Suprapubic skin (tissue), 4 donors: ENCODE measurements at regions not wholly inside any gene's neighbourhood (a gene's known extent, or its start where the extent isn't known, plus 50 kb on each side); places are given as distances from the start of the nearest gene placed in this dataset.
A peak's percentile ranks its signal among the peaks of the same experiment; 100 is the strongest.

ENCODE experiments used
- DNase-seq, 2 donors: peaks; one replicate each; pipeline ENCODE4 v3.0.0-alpha.2; 2019; ENCODE audit warnings: low spot score in 2 of 2
- H3K27ac ChIP-seq: fragments of 200-600 bp; sonication (generic); one replicate; pipeline ENCODE4 v1.5.1; 2019
- H3K27me3 ChIP-seq: fragments of 200-600 bp; sonication (generic); one replicate; pipeline ENCODE4 v1.5.1; 2019
- H3K36me3 ChIP-seq: fragments of 200-600 bp; sonication (generic); one replicate; pipeline ENCODE4 v1.5.1; 2019
- H3K4me1 ChIP-seq: fragments of 200-600 bp; sonication (generic); one replicate; pipeline ENCODE4 v1.5.1; 2019
- H3K4me3 ChIP-seq: fragments of 200-600 bp; sonication (generic); one replicate; pipeline ENCODE4 v1.5.1; 2019; ENCODE audit warnings: mild to moderate bottlenecking
- H3K9me3 ChIP-seq: fragments of 200-600 bp; sonication (generic); one replicate; pipeline ENCODE4 v1.5.1; 2019
- EP300 ChIP-seq: sonication (generic); formaldehyde crosslinking; IDR thresholded peaks from one replicate; pipeline ENCODE4 v1.6.1; 2017; ENCODE audit warnings: antibody characterized with exemption
- POLR2A ChIP-seq, 2 donors: fragments of 450-650 bp; IDR thresholded peaks; one replicate each; pipeline ENCODE4 v1.6.1; 2017; ENCODE audit warnings: antibody characterized with exemption in 2 of 2, mild to moderate bottlenecking in 2 of 2, moderate library complexity in 2 of 2
- POLR2AphosphoS5 ChIP-seq, 3 donors: sonication (generic); formaldehyde crosslinking; IDR thresholded peaks; one replicate each; pipeline ENCODE4 v1.6.1; 2017; ENCODE audit warnings: antibody characterized with exemption in 3 of 3
- WGBS: methylation state at CpG from one replicate; pipeline ENCODE4 v1.1.5; 2018; 5-methylcytosine and 5-hydroxymethylcytosine counted together
- TF ChIP-seq, protein P1 (sequence below), 2 donors: fragments of 200-600 bp in 1 of 2; fragments of 450-650 bp in 1 of 2; sonication (generic) in 1 of 2; IDR thresholded peaks; one replicate each; pipeline ENCODE4 v1.5.1; 2016 to 2019; ENCODE audit warnings: antibody characterized with exemption in 2 of 2, mild to moderate bottlenecking in 1 of 2, moderate library complexity in 1 of 2

DNA sequence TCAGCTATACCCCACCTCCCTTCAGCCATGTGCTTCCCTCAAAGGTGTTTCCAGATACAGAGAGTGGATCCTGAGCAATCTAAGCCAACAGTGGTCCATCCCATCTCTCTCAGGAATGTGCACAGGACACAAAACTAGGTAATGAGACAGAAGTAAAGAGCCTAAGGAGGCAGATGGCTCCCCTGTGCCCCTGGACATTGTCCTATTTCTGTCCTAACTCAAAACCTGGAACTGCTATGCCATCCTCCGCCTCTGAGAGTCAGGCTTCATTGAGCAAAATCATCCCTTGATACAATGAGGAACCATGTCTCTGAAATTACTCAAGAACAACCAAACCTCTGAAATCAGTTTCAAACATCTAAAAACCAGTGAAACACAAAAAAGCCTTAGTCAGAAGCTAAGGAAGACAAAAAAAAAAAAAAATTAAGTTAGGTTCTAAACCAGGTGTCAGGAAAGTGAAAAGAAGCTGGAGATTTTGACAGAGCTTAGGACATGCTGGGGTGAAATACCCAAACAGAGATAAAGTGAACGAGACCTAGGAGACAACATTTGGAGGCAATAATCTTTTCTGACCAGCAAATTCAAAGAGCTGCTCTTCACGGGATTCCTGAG lies 200.3 kb upstream of the PLEKHG7 start:
- no peak for TF ChIP-seq POLR2A (IDR thresholded peaks at IDR 0.05)
- no peak for TF ChIP-seq POLR2AphosphoS5 (IDR thresholded peaks at IDR 0.05)
- TF ChIP-seq, protein P1, sequence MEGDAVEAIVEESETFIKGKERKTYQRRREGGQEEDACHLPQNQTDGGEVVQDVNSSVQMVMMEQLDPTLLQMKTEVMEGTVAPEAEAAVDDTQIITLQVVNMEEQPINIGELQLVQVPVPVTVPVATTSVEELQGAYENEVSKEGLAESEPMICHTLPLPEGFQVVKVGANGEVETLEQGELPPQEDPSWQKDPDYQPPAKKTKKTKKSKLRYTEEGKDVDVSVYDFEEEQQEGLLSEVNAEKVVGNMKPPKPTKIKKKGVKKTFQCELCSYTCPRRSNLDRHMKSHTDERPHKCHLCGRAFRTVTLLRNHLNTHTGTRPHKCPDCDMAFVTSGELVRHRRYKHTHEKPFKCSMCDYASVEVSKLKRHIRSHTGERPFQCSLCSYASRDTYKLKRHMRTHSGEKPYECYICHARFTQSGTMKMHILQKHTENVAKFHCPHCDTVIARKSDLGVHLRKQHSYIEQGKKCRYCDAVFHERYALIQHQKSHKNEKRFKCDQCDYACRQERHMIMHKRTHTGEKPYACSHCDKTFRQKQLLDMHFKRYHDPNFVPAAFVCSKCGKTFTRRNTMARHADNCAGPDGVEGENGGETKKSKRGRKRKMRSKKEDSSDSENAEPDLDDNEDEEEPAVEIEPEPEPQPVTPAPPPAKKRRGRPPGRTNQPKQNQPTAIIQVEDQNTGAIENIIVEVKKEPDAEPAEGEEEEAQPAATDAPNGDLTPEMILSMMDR (IDR thresholded peaks at IDR 0.05): peak in 1 of 2 donors; percentile 14
- no peaks in the 10 kb centered on the region for H3K27me3 ChIP-seq
- 89% methylated on average over 3 of the region's 3 CpGs for WGBS

DNA sequence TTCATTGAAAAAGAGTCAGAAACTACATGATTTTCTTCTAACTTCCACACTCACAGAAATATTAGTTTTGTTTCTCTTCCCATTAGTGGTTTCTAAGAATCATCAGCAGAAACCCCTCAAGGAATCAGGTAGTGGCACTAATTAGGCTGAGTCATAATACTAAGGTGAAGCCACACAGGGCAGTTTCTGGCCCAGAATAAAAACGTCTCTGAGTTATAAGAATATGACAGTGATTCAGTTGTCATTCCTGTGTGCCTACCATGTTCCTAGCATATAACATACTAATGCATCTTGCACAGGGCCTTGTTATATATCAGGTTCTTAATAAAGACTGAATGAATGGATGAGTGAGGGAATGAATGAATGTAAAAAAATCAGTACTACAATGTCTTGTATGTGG lies 206.0 kb upstream of the PLEKHG7 start:
- no peak for DNase-seq
- 59% methylated on average over 1 of the region's 1 CpG for WGBS
- no peaks in the 10 kb centered on the region for H3K27me3 ChIP-seq

More for the DNA sequence above, 200.3 kb upstream of the PLEKHG7 start:
- no peaks in the 10 kb centered on the region for H3K9me3 ChIP-seq
- no peak for DNase-seq
- no peak overlapping the region for H3K4me3 ChIP-seq
- peak overlapping the region; percentile 5 for H3K27ac ChIP-seq
- peaks cover 34% of the 10 kb centered on the region for H3K4me1 ChIP-seq
- H3K36me3 ChIP-seq: no peaks in the 10 kb centered on the region

DNA sequence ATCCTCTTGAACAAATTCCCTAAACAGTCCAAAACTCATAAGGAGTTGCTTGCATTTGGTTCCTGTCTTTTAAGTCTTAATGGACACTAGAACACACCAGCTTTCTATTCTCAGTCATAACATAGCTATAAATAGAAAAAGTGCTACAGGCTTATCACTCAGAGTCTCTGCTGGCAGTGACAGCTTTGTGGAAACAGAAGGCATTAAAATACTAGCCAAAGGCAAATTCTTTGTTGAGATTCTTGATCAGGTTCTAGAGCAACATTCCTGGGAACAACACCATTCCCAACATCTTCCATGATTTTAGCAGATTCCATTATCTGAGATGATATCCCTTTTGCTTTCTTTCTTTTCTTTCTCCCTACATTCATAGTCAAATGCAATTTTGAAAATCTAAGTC lies 207.7 kb upstream of the PLEKHG7 start:
- TF ChIP-seq POLR2A (IDR thresholded peaks at IDR 0.05) (no peak), EP300 (no peak), POLR2AphosphoS5 (IDR thresholded peaks at IDR 0.05) (no peak)
- TF ChIP-seq, protein P1 (IDR thresholded peaks at IDR 0.05): no peak
- no peak overlapping the region for H3K4me3 ChIP-seq
- H3K4me1 ChIP-seq: no peaks in the 10 kb centered on the region
- H3K36me3 ChIP-seq: no peaks in the 10 kb centered on the region
- no peaks in the 10 kb centered on the region for H3K27me3 ChIP-seq
- no peak for DNase-seq
- H3K27ac ChIP-seq: no peak overlapping the region
- H3K9me3 ChIP-seq: no peaks in the 10 kb centered on the region

More for the DNA sequence above, 206.0 kb upstream of the PLEKHG7 start:
- H3K27ac ChIP-seq: no peak overlapping the region
- H3K4me1 ChIP-seq: no peaks in the 10 kb centered on the region
- no peaks in the 10 kb centered on the region for H3K9me3 ChIP-seq
- no peak overlapping the region for H3K4me3 ChIP-seq
- TF ChIP-seq, protein P1 (IDR thresholded peaks at IDR 0.05): no peak
- no peaks in the 10 kb centered on the region for H3K36me3 ChIP-seq

DNA sequence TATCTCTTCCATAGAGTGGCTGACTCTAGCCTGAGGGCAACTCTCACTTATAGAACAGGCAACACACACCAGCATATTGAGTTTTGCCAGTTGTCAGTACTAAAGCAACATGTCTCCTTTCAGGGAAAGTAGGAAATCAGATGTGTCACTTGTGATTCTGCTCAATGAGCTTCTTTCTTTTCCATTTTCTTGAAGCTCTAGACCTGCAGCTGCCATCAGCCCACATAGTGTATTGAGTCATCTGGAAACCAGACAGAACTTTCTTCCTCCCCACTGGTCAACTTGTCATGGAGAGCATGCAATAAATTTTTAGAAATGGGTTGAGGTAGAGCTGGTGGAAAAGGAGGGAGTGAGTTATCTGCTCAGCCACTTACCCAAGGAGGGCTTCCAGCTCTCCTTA lies 209.0 kb upstream of the PLEKHG7 start:
- no peak overlapping the region for H3K4me3 ChIP-seq
- H3K27me3 ChIP-seq: no peaks in the 10 kb centered on the region
- H3K27ac ChIP-seq: no peak overlapping the region
- DNase-seq: no peak
- no peaks in the 10 kb centered on the region for H3K9me3 ChIP-seq
- no peaks in the 10 kb centered on the region for H3K36me3 ChIP-seq
- TF ChIP-seq POLR2A (IDR thresholded peaks at IDR 0.05) (no peak), EP300 (no peak), POLR2AphosphoS5 (IDR thresholded peaks at IDR 0.05) (no peak)
- TF ChIP-seq, protein P1 (IDR thresholded peaks at IDR 0.05): no peak
- H3K4me1 ChIP-seq: no peaks in the 10 kb centered on the region

DNA sequence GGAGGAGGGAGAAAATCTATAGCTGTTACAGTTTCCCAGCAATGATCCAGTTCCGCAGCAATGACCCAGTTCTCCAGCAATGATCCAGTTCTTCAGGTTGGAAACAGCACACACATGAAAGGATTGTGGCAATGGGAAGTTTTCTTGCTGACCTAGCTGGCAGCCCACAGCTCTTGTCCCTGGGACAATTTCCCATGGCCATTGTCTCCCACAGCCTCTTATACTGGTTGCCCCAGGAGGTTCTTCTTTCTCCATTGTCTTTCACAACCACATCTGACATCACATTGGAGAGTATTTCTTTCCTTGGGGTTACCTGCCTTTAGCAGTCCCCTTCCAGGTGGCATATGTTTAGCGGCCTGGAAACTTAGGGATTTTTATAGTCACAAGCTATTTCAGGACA lies 209.8 kb upstream of the PLEKHG7 start:
- Histone ChIP-seq H3K4me1 (no peaks in the 10 kb centered on the region), H3K27ac (no peak overlapping the region), H3K27me3 (no peaks in the 10 kb centered on the region), H3K9me3 (no peaks in the 10 kb centered on the region), H3K4me3 (no peak overlapping the region), H3K36me3 (no peaks in the 10 kb centered on the region)
- TF ChIP-seq, protein P1 (IDR thresholded peaks at IDR 0.05): no peak
- no peak for TF ChIP-seq POLR2A (IDR thresholded peaks at IDR 0.05)
- no peak for TF ChIP-seq EP300
- TF ChIP-seq POLR2AphosphoS5 (IDR thresholded peaks at IDR 0.05): no peak
- DNase-seq: no peak
- WGBS: 94% methylated on average over 2 of the region's 2 CpGs
